ENCODE measurements at regions not wholly inside any gene's neighbourhood (a gene's known extent, or its start where the extent isn't known, plus 50 kb on each side); places are given as distances from the start of the nearest gene placed in this dataset.

- ChIA-PET CTCF (interaction anchor here (0.6 to 6.8 kb wide), 59 partner anchors 8 to 1014 kb away, joined by 3 to 595 read pairs (median 5); no protein-coding TSS in a partner anchor), SMC1A (ENCODE audit: uncharacterized antibody, unreplicated experiment) (interaction anchor here (0.7 to 12.8 kb wide), 55 partner anchors 9 to 492 kb away, joined by 3 to 663 read pairs (median 7); no protein-coding TSS in a partner anchor), RAD21 (ENCODE audit: unreplicated experiment) (interaction anchor here (0.9 to 14.3 kb wide), 45 partner anchors 10 to 1572 kb away, joined by 3 to 519 read pairs (median 8); partner anchors contain the start of genes LEPR and LEPROT), POLR2A (interaction anchor here (0.6 to 1.8 kb wide), 10 partner anchors 43 to 192 kb away, joined by 3 to 7 read pairs (median 4); no protein-coding TSS in a partner anchor)
- Histone ChIP-seq H3K4me3 (peak overlapping the region; percentile 65), H3K79me2 (ENCODE audit: control insufficient read depth, insufficient read depth, low read length) (no peaks in the 10 kb centered on the region), H3K9ac (ENCODE audit: control insufficient read depth, insufficient read depth, low read length) (peak overlapping the region; percentile 70), H3K9me3 (replicated peaks; ENCODE audit: control insufficient read depth, insufficient read depth, low read length) (no peaks in the 10 kb centered on the region), H3K27ac (ENCODE audit: control insufficient read depth, insufficient read depth) (peak overlapping the region; percentile 98), H4K20me1 (ENCODE audit: control insufficient read depth, insufficient read depth) (no peaks in the 10 kb centered on the region), H3K4me1 (ENCODE audit: control insufficient read depth, insufficient read depth, low read length) (peaks cover 12% of the 10 kb centered on the region), H3K4me2 (ENCODE audit: control insufficient read depth, insufficient read depth) (peak overlapping the region; percentile 100), H3K27me3 (replicated peaks in 1 of 2; ENCODE audit: control insufficient read depth in 2 of 2, insufficient read depth in 2 of 2, low read length in 1 of 2) (no peaks in the 10 kb centered on the region), H2AFZ (ENCODE audit: control insufficient read depth, low read depth, low read length) (peak overlapping the region; percentile 93), H3K36me3 (ENCODE audit: control insufficient read depth in 2 of 2, insufficient read depth in 2 of 2, low read length in 1 of 2) (no peaks in the 10 kb centered on the region)
- intact Hi-C loops (cut with micrococcal nuclease; ENCODE audit: unreplicated experiment) (loop anchor here (1.0 to 10.0 kb wide), 8 partner anchors 43 to 631 kb away; no protein-coding TSS in a partner anchor), in situ Hi-C loops (cut with MboI) (no loop called here)
- 8% methylated on average over 5 of the region's 5 CpGs for WGBS (ENCODE audit: insufficient coverage, insufficient replicate concordance, low lambda C conversion rate, missing lambda C conversion rate)
- DNase-seq (ENCODE audit: low read depth, low spot score) (peak; percentile 68), ATAC-seq (peak; percentile 88), FAIRE-seq (peak; percentile 91)
- TSS peak; percentile 91 for BruUV-seq (replicated peaks)
- TF ChIP-seq MEF2A (IDR thresholded peaks at IDR 0.05; ENCODE audit: insufficient read depth, low read depth, low read length) = no peak
- no peak for TF ChIP-seq LARP7 (IDR thresholded peaks at IDR 0.05)
- no peak for TF ChIP-seq BRCA1 (IDR thresholded peaks at IDR 0.05; ENCODE audit: low read depth, low read length)
- 0 out of 2 replicates have a peak, but pooled peaks have one; percentile 8 for TF ChIP-seq CREB1 (IDR thresholded peaks at IDR 0.05; ENCODE audit: low read depth)
- no peak for TF ChIP-seq SRF (IDR thresholded peaks at IDR 0.05; ENCODE audit: low read depth in 2 of 2, low read length in 2 of 2)
- no peak for TF ChIP-seq ELK1 (IDR thresholded peaks at IDR 0.05; ENCODE audit: low read depth, low read length)
- TF ChIP-seq SMC3 (IDR thresholded peaks at IDR 0.05; ENCODE audit: borderline replicate concordance, low read length) = peak; percentile 38; the same call in 1 of the 2 replicates
- TF ChIP-seq IKZF2 (IDR thresholded peaks at IDR 0.05) = peak; percentile 68 to 69
- no peak for TF ChIP-seq E4F1 (IDR thresholded peaks at IDR 0.05; ENCODE audit: borderline replicate concordance, partially characterized antibody)
- TF ChIP-seq PML (IDR thresholded peaks at IDR 0.05; ENCODE audit: low read length) = 0 out of 2 replicates have a peak, but pooled peaks have one; percentile 47
- no peak for TF ChIP-seq TCF7 (IDR thresholded peaks at IDR 0.05; ENCODE audit: borderline replicate concordance)
- no peak for TF ChIP-seq HSF1 (IDR thresholded peaks at IDR 0.05; ENCODE audit: low read depth, low read length)
- peak; percentile 69 for TF ChIP-seq EED (IDR thresholded peaks at IDR 0.05; ENCODE audit: low read depth)
- TF ChIP-seq ZNF687 (IDR thresholded peaks at IDR 0.05) = peak; percentile 43; the same call in 1 of the 2 replicates
These were observed 88.3 kb upstream of the SGIP1 start for GRCh38 chr1:66445492-66446181.

All from GM12878 (cell line).